Right ventricle myocardium inferior (tissue), 1 donor: ENCODE measurements at regions not wholly inside any gene's neighbourhood (a gene's known extent, or its start where the extent isn't known, plus 50 kb on each side); places are given as distances from the start of the nearest gene placed in this dataset.

ENCODE experiments used
- ATAC-seq: fragments of 200-7000 bp; cut with Tn5 transposase; one replicate; pipeline ENCODE4 v1.9.1; 2020; ENCODE audit warnings: mild to moderate bottlenecking, moderate library complexity
- DNase-seq: peaks from one replicate; pipeline ENCODE4 v3.0.0; 2021; ENCODE audit errors: missing footprints
- intact Hi-C: fragments of 100-400 bp; cut with DNase I; formaldehyde crosslinking; loops from one replicate; pipeline ENCODE4 v1.11.0; 2022
- donor health status: DM: no; HTN: yes; CAD: no; lungs with severe emphysema.

- DNase-seq (no peak), ATAC-seq (no peak)
- intact Hi-C loops = no loop called here
These were observed 258.9 kb upstream of the LDB2 start for GRCh38 chr4:17157304-17157703.

- intact Hi-C loops = no loop called here
- ATAC-seq (no peak), DNase-seq (no peak)
These were observed 257.0 kb upstream of the LDB2 start for GRCh38 chr4:17155486-17155885.

GRCh38 chr4:17153572-17153971 is 255.1 kb upstream of the LDB2 start:
- DNase-seq = peak; percentile 52
- intact Hi-C loops = no loop called here

GRCh38 chr4:17152941-17153540 is 254.6 kb upstream of the LDB2 start:
- ATAC-seq (no peak), DNase-seq (no peak)
- intact Hi-C loops = no loop called here

More at GRCh38 chr4:17153572-17153971, 255.1 kb upstream of the LDB2 start:
- ATAC-seq = no peak

- intact Hi-C loops = no loop called here
- no peak for ATAC-seq
- no peak for DNase-seq
These were observed 243.8 kb upstream of the LDB2 start for GRCh38 chr4:17142232-17142711.

- DNase-seq = no peak
- ATAC-seq = no peak
- intact Hi-C loops = no loop called here
These were observed 240.4 kb upstream of the LDB2 start for GRCh38 chr4:17138847-17139246.

- intact Hi-C loops = no loop called here
- no peak for ATAC-seq
- no peak for DNase-seq
These were observed 236.1 kb upstream of the LDB2 start for GRCh38 chr4:17134565-17134964.

- ATAC-seq = no peak
- no peak for DNase-seq
- intact Hi-C loops = no loop called here
These were observed 235.7 kb upstream of the LDB2 start for GRCh38 chr4:17134100-17134499.

GRCh38 chr4:17132226-17132625 is 233.8 kb upstream of the LDB2 start:
- ATAC-seq (no peak), DNase-seq (no peak)
- intact Hi-C loops = no loop called here

- peak; percentile 71 for ATAC-seq
- DNase-seq = no peak
- intact Hi-C loops = no loop called here
These were observed 229.8 kb upstream of the LDB2 start for GRCh38 chr4:17128268-17128667.

- no peak for ATAC-seq
- intact Hi-C loops = no loop called here
- no peak for DNase-seq
These were observed 228.0 kb upstream of the LDB2 start for GRCh38 chr4:17126321-17126966.

GRCh38 chr4:17124767-17125166 is 226.3 kb upstream of the LDB2 start:
- DNase-seq (no peak), ATAC-seq (no peak)
- intact Hi-C loops = no loop called here

GRCh38 chr4:17120761-17121160 is 222.3 kb upstream of the LDB2 start:
- intact Hi-C loops = no loop called here
- no peak for DNase-seq
- ATAC-seq = no peak

- intact Hi-C loops = no loop called here
- no peak for DNase-seq
- no peak for ATAC-seq
These were observed 219.3 kb upstream of the LDB2 start for GRCh38 chr4:17117746-17118145.

GRCh38 chr4:17115583-17115982 is 217.1 kb upstream of the LDB2 start:
- intact Hi-C loops = no loop called here
- no peak for DNase-seq
- no peak for ATAC-seq

- DNase-seq (no peak), ATAC-seq (no peak)
- intact Hi-C loops = no loop called here
These were observed 213.8 kb upstream of the LDB2 start for GRCh38 chr4:17112292-17112659.

GRCh38 chr4:17109126-17109525 is 210.7 kb upstream of the LDB2 start:
- intact Hi-C loops = no loop called here
- no peak for DNase-seq
- ATAC-seq = no peak

GRCh38 chr4:17103231-17103630 is 204.8 kb upstream of the LDB2 start:
- no peak for DNase-seq
- no peak for ATAC-seq
- intact Hi-C loops = no loop called here

- intact Hi-C loops = no loop called here
- ATAC-seq = no peak
- no peak for DNase-seq
These were observed 200.6 kb upstream of the LDB2 start for GRCh38 chr4:17098996-17099395.

- DNase-seq (no peak), ATAC-seq (no peak)
- intact Hi-C loops = no loop called here
These were observed 200.0 kb upstream of the LDB2 start for GRCh38 chr4:17098401-17098800.

- ATAC-seq (no peak), DNase-seq (no peak)
- intact Hi-C loops = no loop called here
These were observed 198.9 kb upstream of the LDB2 start for GRCh38 chr4:17097362-17097761.
